MCF 10A (cell line): ENCODE measurements at regions not wholly inside any gene's neighbourhood (a gene's known extent, or its start where the extent isn't known, plus 50 kb on each side); places are given as distances from the start of the nearest gene placed in this dataset.
A peak's percentile ranks its signal among the peaks of the same experiment; 100 is the strongest.

ENCODE experiments used
- BruUV-seq: library from RNA; stranded (reverse); fragments of 400-500 nt; replicated peaks from 2 replicates; lab custom pipeline; 2021; lab: Mats Ljungman, UMichigan
- CTCF ChIA-PET: fragments of 300-600 bp; sonication (Branson Sonifier 250); formaldehyde crosslinking; extraction: SDS; loops from one replicate; lab custom pipeline; 2021; ENCODE audit warnings: antibody characterized with exemption, inconsistent platforms; lab: Yijun Ruan, JAX
- POLR2A ChIA-PET: fragments of 300-600, 350-650 bp; sonication (Branson Sonifier 250); formaldehyde crosslinking; extraction: SDS; loops from one replicate; lab custom pipeline; 2020; ENCODE audit warnings: antibody characterized with exemption, inconsistent platforms; lab: Yijun Ruan, JAX
- DNase-seq: peaks from one replicate; pipeline ENCODE4 v3.0.0-alpha.2; 2018; ENCODE audit not compliant: unreplicated experiment
- H3K27ac Mint-ChIP-seq: one replicate; pipeline ENCODE4 v1.8.0; 2022; ENCODE audit warnings: mild to moderate bottlenecking, low read depth, mixed read lengths; ENCODE audit not compliant: unreplicated experiment
- H3K27me3 Mint-ChIP-seq: one replicate; pipeline ENCODE4 v1.8.0; 2022; ENCODE audit warnings: mixed read lengths; ENCODE audit not compliant: insufficient read depth, unreplicated experiment
- H3K36me3 Mint-ChIP-seq: one replicate; pipeline ENCODE4 v1.8.0; 2022; ENCODE audit warnings: mild to moderate bottlenecking, moderate library complexity, mixed read lengths; ENCODE audit not compliant: insufficient read depth, unreplicated experiment
- H3K4me1 Mint-ChIP-seq: one replicate; pipeline ENCODE4 v1.8.0; 2022; ENCODE audit warnings: mixed read lengths; ENCODE audit not compliant: insufficient read depth, unreplicated experiment
- H3K4me3 Mint-ChIP-seq: one replicate; pipeline ENCODE4 v1.8.0; 2022; ENCODE audit warnings: mild to moderate bottlenecking, moderate library complexity, mixed read lengths; ENCODE audit not compliant: unreplicated experiment
- H3K9me3 Mint-ChIP-seq: one replicate; pipeline ENCODE4 v1.8.0; 2022; ENCODE audit warnings: mixed read lengths; ENCODE audit not compliant: unreplicated experiment
- intact Hi-C: fragments of 100-400 bp; cut with micrococcal nuclease; formaldehyde crosslinking; loops from 2 replicates; pipeline ENCODE4 v1.14.1; 2022
- TF ChIP-seq, protein P1 (sequence below): fragments of 200-600 bp; IDR thresholded peaks from one replicate; pipeline ENCODE4 v1.8.0; 2022; ENCODE audit warnings: antibody characterized with exemption, mild to moderate bottlenecking; ENCODE audit not compliant: unreplicated experiment

GRCh38 chr6:77332915-77333623, 130.2 kb downstream of the HTR1B start:
- no peaks in the 10 kb centered on the region for H3K36me3 Mint-ChIP-seq
- peaks cover 7% of the 10 kb centered on the region for H3K9me3 Mint-ChIP-seq
- no peaks in the 10 kb centered on the region for H3K4me1 Mint-ChIP-seq
- no peak overlapping the region for H3K4me3 Mint-ChIP-seq
- intact Hi-C loops: no loop called here
- CTCF ChIA-PET: interaction anchor here (0.6 to 0.7 kb wide), 2 partner anchors 81 to 348 kb away, joined by 3 to 4 read pairs; no protein-coding TSS in a partner anchor
- peak overlapping the region; percentile 16 for H3K27ac Mint-ChIP-seq
- no peaks in the 10 kb centered on the region for H3K27me3 Mint-ChIP-seq
- no peak for DNase-seq
- POLR2A ChIA-PET: no interaction called here
- no TSS peak for BruUV-seq
- TF ChIP-seq, protein P1, sequence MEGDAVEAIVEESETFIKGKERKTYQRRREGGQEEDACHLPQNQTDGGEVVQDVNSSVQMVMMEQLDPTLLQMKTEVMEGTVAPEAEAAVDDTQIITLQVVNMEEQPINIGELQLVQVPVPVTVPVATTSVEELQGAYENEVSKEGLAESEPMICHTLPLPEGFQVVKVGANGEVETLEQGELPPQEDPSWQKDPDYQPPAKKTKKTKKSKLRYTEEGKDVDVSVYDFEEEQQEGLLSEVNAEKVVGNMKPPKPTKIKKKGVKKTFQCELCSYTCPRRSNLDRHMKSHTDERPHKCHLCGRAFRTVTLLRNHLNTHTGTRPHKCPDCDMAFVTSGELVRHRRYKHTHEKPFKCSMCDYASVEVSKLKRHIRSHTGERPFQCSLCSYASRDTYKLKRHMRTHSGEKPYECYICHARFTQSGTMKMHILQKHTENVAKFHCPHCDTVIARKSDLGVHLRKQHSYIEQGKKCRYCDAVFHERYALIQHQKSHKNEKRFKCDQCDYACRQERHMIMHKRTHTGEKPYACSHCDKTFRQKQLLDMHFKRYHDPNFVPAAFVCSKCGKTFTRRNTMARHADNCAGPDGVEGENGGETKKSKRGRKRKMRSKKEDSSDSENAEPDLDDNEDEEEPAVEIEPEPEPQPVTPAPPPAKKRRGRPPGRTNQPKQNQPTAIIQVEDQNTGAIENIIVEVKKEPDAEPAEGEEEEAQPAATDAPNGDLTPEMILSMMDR: no peak

- TF ChIP-seq, protein P1: no peak
- peaks cover 6% of the 10 kb centered on the region for H3K4me1 Mint-ChIP-seq
- no peak overlapping the region for H3K4me3 Mint-ChIP-seq
- BruUV-seq: no TSS peak
- ChIA-PET POLR2A (interaction anchor here (0.6 kb wide), 1 partner anchor 210 kb away, joined by 5 read pairs; no protein-coding TSS in a partner anchor), CTCF (interaction anchor here (1.3 kb wide), 1 partner anchor 9 kb away, joined by 6 read pairs; no protein-coding TSS in a partner anchor)
- no peak overlapping the region for H3K27ac Mint-ChIP-seq
- no peaks in the 10 kb centered on the region for H3K27me3 Mint-ChIP-seq
- peaks cover 7% of the 10 kb centered on the region for H3K9me3 Mint-ChIP-seq
- H3K36me3 Mint-ChIP-seq: no peaks in the 10 kb centered on the region
- intact Hi-C loops: no loop called here
- DNase-seq: no peak
Measured at GRCh38 chr6:77326711-77327110, 136.6 kb downstream of the HTR1B start.

DNA sequence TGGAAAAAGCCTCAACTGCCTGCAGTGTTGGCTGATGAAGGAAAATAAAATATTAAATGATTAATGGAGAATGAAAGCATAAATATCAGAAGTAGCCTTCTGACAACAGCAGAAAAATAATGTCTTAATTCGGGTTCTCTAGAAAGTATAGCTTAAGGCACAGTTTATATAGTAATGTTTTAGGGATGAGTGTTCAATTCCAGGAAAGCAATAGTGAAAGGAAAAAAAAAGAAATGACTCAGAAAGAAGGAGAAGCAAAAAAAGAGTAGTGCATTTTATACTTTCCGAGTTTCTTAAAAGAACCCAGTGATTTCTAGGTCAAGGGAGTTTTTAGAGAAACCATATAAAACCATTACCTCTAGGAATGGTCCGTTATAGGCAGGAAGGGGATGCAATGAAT, 137.3 kb downstream of the HTR1B start:
- Mint-ChIP-seq H3K27me3 (no peaks in the 10 kb centered on the region), H3K36me3 (no peaks in the 10 kb centered on the region), H3K4me3 (peak overlapping the region; percentile 28), H3K27ac (no peak overlapping the region), H3K9me3 (peaks cover 7% of the 10 kb centered on the region), H3K4me1 (peaks cover 6% of the 10 kb centered on the region)
- POLR2A ChIA-PET: no interaction called here
- DNase-seq: no peak
- TF ChIP-seq, protein P1: no peak
- intact Hi-C loops: no loop called here
- CTCF ChIA-PET: interaction anchor here (1.3 kb wide), 1 partner anchor 8 kb away, joined by 6 read pairs; no protein-coding TSS in a partner anchor
- no TSS peak for BruUV-seq

DNA sequence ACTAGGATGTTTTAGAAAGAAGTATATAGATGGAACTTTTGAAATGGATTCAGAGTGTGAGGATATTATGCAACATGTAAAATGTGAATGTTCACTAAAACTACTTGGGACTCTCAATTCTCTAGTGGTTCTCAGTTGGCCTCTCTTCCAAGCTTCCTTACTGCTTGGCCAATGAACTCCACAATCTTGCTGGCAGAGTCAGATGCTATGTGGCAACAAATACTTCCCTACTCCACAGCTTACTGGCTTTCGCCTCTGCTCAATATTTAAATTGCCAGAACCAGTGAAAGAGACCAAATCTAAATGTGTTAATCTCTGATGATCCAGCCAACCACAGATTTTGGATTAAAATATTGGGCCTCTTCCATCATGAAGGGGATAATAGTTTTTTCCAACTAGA, 138.4 kb downstream of the HTR1B start:
- Mint-ChIP-seq H3K27ac (no peak overlapping the region), H3K9me3 (peaks cover 7% of the 10 kb centered on the region), H3K4me3 (no peak overlapping the region), H3K36me3 (no peaks in the 10 kb centered on the region), H3K27me3 (no peaks in the 10 kb centered on the region), H3K4me1 (peaks cover 6% of the 10 kb centered on the region)
- TF ChIP-seq, protein P1: no peak
- POLR2A ChIA-PET: interaction anchor here (0.8 kb wide), 1 partner anchor 12 kb away, joined by 4 read pairs; no protein-coding TSS in a partner anchor
- no peak for DNase-seq
- BruUV-seq: no TSS peak
- CTCF ChIA-PET: no interaction called here
- intact Hi-C loops: no loop called here
